B cell (primary cell): ENCODE measurements at regions not wholly inside any gene's neighbourhood (a gene's known extent, or its start where the extent isn't known, plus 50 kb on each side); places are given as distances from the start of the nearest gene placed in this dataset.

Source experiments
- ATAC-seq: fragments of 200-7000 bp; cut with Tn5 transposase; one replicate; pipeline ENCODE4 v1.10.0; 2021; ENCODE audit warnings: low read depth, mild to moderate bottlenecking, moderate number of reproducible peaks, moderate library complexity
- CTCF ChIA-PET: fragments of 350-600 bp; sonication (Branson Sonifier 250); formaldehyde crosslinking; loops from one replicate; lab custom pipeline; 2021; ENCODE audit warnings: antibody characterized with exemption, inconsistent platforms; lab: Charles Lee
- POLR2A ChIA-PET: fragments of 350-600 bp; sonication (Branson Sonifier 250); formaldehyde crosslinking; loops from one replicate; lab custom pipeline; 2021; ENCODE audit warnings: antibody characterized with exemption; lab: Charles Lee
- DNase-seq: peaks from one replicate; pipeline ENCODE4 v3.0.0; 2013
- H2AFZ ChIP-seq: 2 replicates; pipeline ENCODE4 v1.6.1; 2012; ENCODE audit warnings: mild to moderate bottlenecking, low read depth, low read length; ENCODE audit not compliant: insufficient read depth, poor library complexity, severe bottlenecking
- H3K27ac ChIP-seq, 2 donors: 1 replicate in 1 of 2; 2 replicates in 1 of 2; pipeline ENCODE4 v1.5.1; 2012 to 2013; ENCODE audit warnings: low read length in 2 of 2, mild to moderate bottlenecking in 2 of 2, moderate library complexity in 1 of 2
- H3K27me3 ChIP-seq, 4 experiments: fragments of 200-600 bp in 1 of 4; sonication (generic) in 1 of 4; replicated peaks in 1 of 4; 1 replicate in 2 of 4; 2 replicates in 2 of 4; pipeline versions ENCODE4 v1.6.1 to v1.7.0; 2013 to 2016; ENCODE audit warnings: low read length in 3 of 4, mild to moderate bottlenecking in 2 of 4, mixed read lengths in 1 of 4, moderate library complexity in 1 of 4; ENCODE audit not compliant: insufficient read depth in 4 of 4, control insufficient read depth in 3 of 4; ENCODE audit errors: control extremely low read depth in 1 of 4
- H3K36me3 ChIP-seq, 2 experiments: replicated peaks in 1 of 2; 1 replicate in 1 of 2; 2 replicates in 1 of 2; pipeline versions ENCODE4 v1.6.1 to v1.7.1; 2013; ENCODE audit warnings: low read length in 1 of 2; ENCODE audit not compliant: insufficient read depth in 2 of 2, control insufficient read depth in 1 of 2; ENCODE audit errors: control extremely low read depth in 1 of 2, extremely low read depth in 1 of 2
- H3K4me1 ChIP-seq, 2 donors: fragments of 200-600 bp in 1 of 2; sonication (generic) in 1 of 2; 1 replicate in 1 of 2; 2 replicates in 1 of 2; pipeline versions ENCODE4 v1.5.1 to v1.6.1; 2013 to 2017; ENCODE audit warnings: low read length in 2 of 2; ENCODE audit not compliant: control insufficient read depth in 2 of 2, insufficient read depth in 2 of 2
- H3K4me2 ChIP-seq: replicated peaks from 2 replicates; pipeline ENCODE3; 2012; ENCODE audit warnings: mild to moderate bottlenecking, low read depth, low read length; ENCODE audit not compliant: poor library complexity, severe bottlenecking
- H3K4me3 ChIP-seq, 5 experiments: fragments of 200-600 bp in 1 of 5; sonication (generic) in 1 of 5; 1 replicate in 3 of 5; 2 replicates in 2 of 5; pipeline versions ENCODE4 v1.5.1 to v1.7.0; 2011 to 2016; ENCODE audit warnings: low read length in 4 of 5, mild to moderate bottlenecking in 4 of 5, low read depth in 2 of 5, control low read depth in 1 of 5, moderate library complexity in 1 of 5; ENCODE audit not compliant: insufficient read depth in 1 of 5; ENCODE audit errors: control extremely low read depth in 1 of 5, extremely low read depth in 1 of 5
- H3K79me2 ChIP-seq: fragments of 200-600 bp; sonication (generic); one replicate; pipeline ENCODE4 v1.6.0; 2016; ENCODE audit warnings: low read length; ENCODE audit not compliant: control insufficient read depth, insufficient read depth
- H3K9ac ChIP-seq: fragments of 200-600 bp; sonication (generic); 2 replicates; pipeline ENCODE4 v1.6.1; 2017; ENCODE audit warnings: mild to moderate bottlenecking, low read length, moderate library complexity
- H3K9me3 ChIP-seq, 3 donors: one replicate each; pipeline versions ENCODE4 v1.6.1 to v1.7.1; 2013; ENCODE audit warnings: low read length in 2 of 3; ENCODE audit not compliant: control insufficient read depth in 2 of 3, insufficient read depth in 1 of 3; ENCODE audit errors: control extremely low read depth in 1 of 3
- H4K20me1 ChIP-seq: 2 replicates; pipeline ENCODE4 v1.6.0; 2012; ENCODE audit warnings: mild to moderate bottlenecking, low read length; ENCODE audit not compliant: insufficient read depth, control insufficient read depth, poor library complexity, severe bottlenecking
- H3K27ac Mint-ChIP-seq: one replicate; pipeline ENCODE4 v1.8.0; 2021; ENCODE audit warnings: mixed read lengths
- H3K27me3 Mint-ChIP-seq: one replicate; pipeline ENCODE4 v1.8.0; 2021; ENCODE audit warnings: mixed read lengths
- H3K4me1 Mint-ChIP-seq: one replicate; pipeline ENCODE4 v1.8.0; 2021; ENCODE audit warnings: mixed read lengths
- H3K4me3 Mint-ChIP-seq: one replicate; pipeline ENCODE4 v1.8.0; 2021; ENCODE audit warnings: mixed read lengths
- H3K9me3 Mint-ChIP-seq: one replicate; pipeline ENCODE4 v1.8.0; 2022; ENCODE audit warnings: mixed read lengths; ENCODE audit not compliant: insufficient read depth
- EZH2 ChIP-seq: IDR thresholded peaks from 2 replicates; pipeline ENCODE4 v1.6.1; 2012; ENCODE audit warnings: borderline replicate concordance, low read depth, mild to moderate bottlenecking, moderate library complexity, low read length; ENCODE audit not compliant: insufficient read depth, poor library complexity, severe bottlenecking
- WGBS: methylation state at CpG from one replicate; pipeline ENCODE4 v1.1.5; 2013; ENCODE audit warnings: missing lambda C conversion rate; ENCODE audit not compliant: insufficient coverage; 5-methylcytosine and 5-hydroxymethylcytosine counted together
- intact Hi-C: fragments of 100-400 bp; cut with micrococcal nuclease; formaldehyde crosslinking; loops from one replicate; pipeline ENCODE4 v1.10.0; 2022
- TF ChIP-seq, protein P1 (sequence below): fragments of 200-600 bp; IDR thresholded peaks from one replicate; pipeline ENCODE4 v1.8.0; 2022; ENCODE audit warnings: antibody characterized with exemption, mild to moderate bottlenecking

DNA sequence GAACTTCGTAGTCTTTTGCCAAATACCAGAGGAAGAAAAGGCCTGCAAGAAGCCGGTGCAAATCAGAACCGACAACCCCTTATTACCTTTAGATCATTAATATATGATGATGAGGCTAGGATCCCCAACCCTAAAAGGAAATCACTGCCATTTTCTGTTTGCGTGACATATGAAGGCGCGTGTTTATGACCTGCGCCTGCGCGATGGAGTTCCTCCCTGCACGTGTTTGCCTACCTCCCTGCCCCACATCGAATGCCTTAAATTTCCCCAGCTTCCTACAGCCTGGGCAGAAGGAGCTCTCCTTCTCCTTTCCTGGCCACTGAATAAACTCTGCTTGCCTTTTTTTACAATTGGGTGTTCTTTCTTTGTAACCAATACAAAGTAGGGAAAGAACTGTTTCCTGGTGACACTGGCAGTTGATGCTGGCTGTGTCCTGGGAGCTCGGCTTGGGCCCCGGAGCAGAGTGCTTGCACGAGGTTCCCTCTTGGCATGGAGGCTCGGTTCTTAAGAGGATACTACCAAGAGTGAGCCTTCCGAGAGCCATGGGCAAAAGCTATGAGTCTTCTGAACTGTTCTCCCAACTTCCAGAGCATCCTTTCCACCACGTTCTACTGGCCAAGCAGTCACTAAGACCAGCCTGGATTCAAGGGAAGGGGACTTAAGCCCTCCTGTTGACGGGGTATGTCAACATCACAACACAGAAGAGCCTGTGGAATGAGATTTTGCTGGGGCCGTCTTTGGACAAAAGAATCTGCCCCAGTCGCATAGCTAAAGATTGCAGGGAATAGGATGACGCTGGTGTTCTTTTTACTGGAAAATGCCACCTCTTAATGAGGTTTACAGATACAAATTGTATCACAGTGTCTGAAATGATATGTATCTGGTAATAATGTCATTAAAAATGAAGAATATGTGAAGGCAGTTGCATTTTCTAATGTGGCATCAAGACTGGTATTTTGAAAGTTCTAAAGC is 179.8 kb downstream of the SH3BP4 start:
- ChIA-PET POLR2A (no interaction called here), CTCF (interaction anchor here (0.6 kb wide), 2 partner anchors 15 to 621 kb away, joined by 3 read pairs; no protein-coding TSS in a partner anchor)
- no peaks in the 10 kb centered on the region for H3K4me1 Mint-ChIP-seq
- H3K36me3 ChIP-seq, result no peaks in the 10 kb centered on the region
- WGBS, result 90% methylated on average over 18 of the region's 21 CpGs
- H3K27me3 Mint-ChIP-seq, result peaks cover 27% of the 10 kb centered on the region
- DNase-seq (no peak), ATAC-seq (no peak)
- H3K27ac ChIP-seq, result no peak overlapping the region
- H3K4me2 ChIP-seq, result no peak overlapping the region
- H2AFZ ChIP-seq, result no peak overlapping the region
- no peak overlapping the region for H3K4me3 Mint-ChIP-seq
- H3K27ac Mint-ChIP-seq, result no peak overlapping the region
- H4K20me1 ChIP-seq, result no peaks in the 10 kb centered on the region
- no peaks in the 10 kb centered on the region for H3K4me1 ChIP-seq
- TF ChIP-seq, protein P1, sequence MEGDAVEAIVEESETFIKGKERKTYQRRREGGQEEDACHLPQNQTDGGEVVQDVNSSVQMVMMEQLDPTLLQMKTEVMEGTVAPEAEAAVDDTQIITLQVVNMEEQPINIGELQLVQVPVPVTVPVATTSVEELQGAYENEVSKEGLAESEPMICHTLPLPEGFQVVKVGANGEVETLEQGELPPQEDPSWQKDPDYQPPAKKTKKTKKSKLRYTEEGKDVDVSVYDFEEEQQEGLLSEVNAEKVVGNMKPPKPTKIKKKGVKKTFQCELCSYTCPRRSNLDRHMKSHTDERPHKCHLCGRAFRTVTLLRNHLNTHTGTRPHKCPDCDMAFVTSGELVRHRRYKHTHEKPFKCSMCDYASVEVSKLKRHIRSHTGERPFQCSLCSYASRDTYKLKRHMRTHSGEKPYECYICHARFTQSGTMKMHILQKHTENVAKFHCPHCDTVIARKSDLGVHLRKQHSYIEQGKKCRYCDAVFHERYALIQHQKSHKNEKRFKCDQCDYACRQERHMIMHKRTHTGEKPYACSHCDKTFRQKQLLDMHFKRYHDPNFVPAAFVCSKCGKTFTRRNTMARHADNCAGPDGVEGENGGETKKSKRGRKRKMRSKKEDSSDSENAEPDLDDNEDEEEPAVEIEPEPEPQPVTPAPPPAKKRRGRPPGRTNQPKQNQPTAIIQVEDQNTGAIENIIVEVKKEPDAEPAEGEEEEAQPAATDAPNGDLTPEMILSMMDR, result no peak
- TF ChIP-seq EZH2, result no peak
- no peaks in the 10 kb centered on the region for H3K9me3 Mint-ChIP-seq
- no peak overlapping the region for H3K9ac ChIP-seq
- no peaks in the 10 kb centered on the region for H3K9me3 ChIP-seq
- peaks cover 0 to 8% (median 2%) of the 10 kb centered on the region in 4 experiments for H3K27me3 ChIP-seq
- H3K4me3 ChIP-seq, result no peak overlapping the region
- intact Hi-C loops, result no loop called here
- H3K79me2 ChIP-seq, result no peaks in the 10 kb centered on the region

DNA sequence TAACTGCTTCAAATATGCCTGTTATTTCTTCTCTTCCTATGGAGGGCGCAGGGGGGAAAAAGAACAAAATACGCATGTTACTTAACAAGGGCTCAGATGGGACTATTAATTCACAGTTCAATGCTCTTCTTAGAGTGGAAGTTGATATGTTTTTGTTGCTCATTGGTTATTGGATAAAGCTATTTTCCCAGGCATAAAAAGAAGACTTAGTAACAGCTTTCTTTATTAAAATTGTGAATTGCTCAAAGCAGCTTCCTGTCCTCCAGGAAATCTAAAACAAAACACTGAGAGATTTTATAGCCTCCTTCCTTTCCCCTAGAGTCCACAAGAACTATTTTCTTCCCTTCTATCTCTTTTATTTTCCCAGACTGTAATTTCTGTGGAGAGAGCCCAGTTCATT is 180.8 kb downstream of the SH3BP4 start:
- Mint-ChIP-seq H3K4me3 (no peak overlapping the region), H3K4me1 (no peaks in the 10 kb centered on the region), H3K9me3 (no peaks in the 10 kb centered on the region), H3K27ac (no peak overlapping the region), H3K27me3 (peaks cover 37% of the 10 kb centered on the region)
- ChIA-PET POLR2A (no interaction called here), CTCF (no interaction called here)
- no peak overlapping the region for H2AFZ ChIP-seq
- intact Hi-C loops, result no loop called here
- H3K9me3 ChIP-seq, result no peaks in the 10 kb centered on the region
- H4K20me1 ChIP-seq, result no peaks in the 10 kb centered on the region
- peaks cover 0 to 9% (median 0%) of the 10 kb centered on the region in 4 experiments for H3K27me3 ChIP-seq
- TF ChIP-seq, protein P1, result no peak
- TF ChIP-seq EZH2, result no peak
- H3K27ac ChIP-seq, result no peak overlapping the region
- H3K79me2 ChIP-seq, result no peaks in the 10 kb centered on the region
- ATAC-seq, result no peak
- no peaks in the 10 kb centered on the region for H3K4me1 ChIP-seq
- no CpG with 5 or more reads among the region's 2 CpGs for WGBS
- no peak for DNase-seq
- H3K9ac ChIP-seq, result no peak overlapping the region
- H3K4me3 ChIP-seq, result no peak overlapping the region
- H3K4me2 ChIP-seq, result no peak overlapping the region
- H3K36me3 ChIP-seq, result no peaks in the 10 kb centered on the region
